ENCODE measurements at regions not wholly inside any gene's neighbourhood (a gene's known extent, or its start where the extent isn't known, plus 50 kb on each side); places are given as distances from the start of the nearest gene placed in this dataset.
"Not testable (repeated sequence)": the region's sequence is repeated elsewhere in the genome, so short reads cannot be mapped to it uniquely, and the experiment has no call there.

DNA sequence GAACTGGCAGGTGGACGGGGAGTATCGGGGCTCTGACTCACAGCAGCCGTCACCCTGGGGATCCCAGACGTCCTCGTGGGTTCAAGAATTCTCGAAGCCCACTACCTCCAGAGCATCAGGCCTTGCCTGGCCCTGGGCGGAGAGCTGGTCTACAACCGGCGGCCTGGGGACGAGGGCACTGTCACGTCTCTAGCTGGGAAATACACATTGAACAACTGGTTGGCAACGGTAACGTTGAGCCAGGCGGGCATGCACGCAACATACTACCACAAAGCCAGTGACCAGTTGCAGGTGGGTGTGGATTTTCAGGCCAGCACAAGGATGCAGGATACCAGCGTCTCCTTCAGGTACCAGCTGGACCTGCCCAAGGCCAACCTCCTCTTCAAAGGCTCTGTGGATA is 166.5 kb downstream of the POTEG start:
- DNase-seq (ENCODE audit: low spot score): not testable (repeated sequence)

DNA sequence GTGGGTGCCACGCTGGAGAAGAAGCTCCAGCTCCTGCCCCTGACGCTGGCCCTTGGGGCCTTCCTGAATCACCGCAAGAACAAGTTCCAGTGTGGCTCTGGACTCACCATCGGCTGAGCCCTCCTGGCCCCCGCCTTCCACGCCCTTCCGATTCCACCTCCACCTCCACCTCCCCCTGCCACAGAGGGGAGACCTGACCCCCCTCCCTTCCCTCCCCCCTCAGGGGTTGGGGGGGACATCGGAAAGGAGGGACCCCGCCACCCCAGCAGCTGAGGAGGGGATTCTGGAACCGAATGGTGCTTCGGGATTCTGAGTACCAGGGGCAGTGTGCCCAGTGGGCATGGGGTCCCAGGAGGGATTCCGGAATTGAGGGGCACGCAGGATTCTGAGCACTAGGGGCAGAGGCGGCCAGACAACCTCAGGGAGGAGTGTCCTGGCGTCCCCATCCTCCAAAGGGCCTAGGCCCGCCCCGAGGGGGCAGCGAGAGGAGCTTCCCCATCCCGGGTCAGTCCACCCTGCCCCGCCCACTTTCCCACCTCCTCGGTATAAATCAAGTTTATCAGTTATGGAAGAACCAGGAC is 166.0 kb downstream of the POTEG start:
- DNase-seq (ENCODE audit: low spot score): not testable (repeated sequence)

DNA sequence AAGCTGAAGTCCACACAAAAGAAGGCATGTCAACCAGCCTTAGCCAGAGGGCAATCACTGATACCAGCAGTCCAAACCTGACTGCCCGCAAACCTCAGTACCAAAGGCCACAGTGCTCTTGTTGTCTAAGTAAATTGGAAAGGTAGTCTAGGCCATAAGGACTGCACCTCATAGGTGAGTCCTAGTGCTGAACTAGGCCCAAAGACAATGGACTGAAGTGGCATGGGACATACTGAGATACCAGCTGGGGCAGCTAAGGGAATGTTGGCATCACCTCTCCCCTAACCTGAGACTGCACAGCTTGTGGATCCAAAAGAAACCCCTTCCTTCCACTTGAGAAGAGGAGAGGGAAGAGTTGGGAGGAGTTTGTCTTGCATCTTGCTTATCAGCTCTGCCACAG is 161.9 kb downstream of the POTEG start:
- DNase-seq (ENCODE audit: low spot score): not testable (repeated sequence)

DNA sequence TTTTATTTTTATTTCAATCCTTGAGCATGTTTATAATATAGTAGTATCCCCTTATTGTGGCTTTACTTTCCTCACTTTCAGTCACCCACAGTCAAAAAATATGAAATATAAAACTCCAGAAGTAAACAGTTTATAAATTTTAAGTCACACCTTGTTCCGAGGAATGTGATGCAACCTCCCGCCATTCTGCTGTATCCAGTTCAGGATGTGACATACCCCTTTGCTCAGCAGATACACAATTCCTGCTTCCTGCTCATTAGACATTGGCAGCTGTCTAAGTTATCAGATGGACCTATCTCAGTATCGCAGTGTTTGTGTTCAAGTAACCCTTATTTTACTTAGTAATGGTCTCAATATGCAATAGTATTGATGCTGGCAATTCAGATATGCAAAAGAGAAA is 144.5 kb downstream of the POTEG start:
- not testable (repeated sequence) for DNase-seq (ENCODE audit: low spot score)

DNA sequence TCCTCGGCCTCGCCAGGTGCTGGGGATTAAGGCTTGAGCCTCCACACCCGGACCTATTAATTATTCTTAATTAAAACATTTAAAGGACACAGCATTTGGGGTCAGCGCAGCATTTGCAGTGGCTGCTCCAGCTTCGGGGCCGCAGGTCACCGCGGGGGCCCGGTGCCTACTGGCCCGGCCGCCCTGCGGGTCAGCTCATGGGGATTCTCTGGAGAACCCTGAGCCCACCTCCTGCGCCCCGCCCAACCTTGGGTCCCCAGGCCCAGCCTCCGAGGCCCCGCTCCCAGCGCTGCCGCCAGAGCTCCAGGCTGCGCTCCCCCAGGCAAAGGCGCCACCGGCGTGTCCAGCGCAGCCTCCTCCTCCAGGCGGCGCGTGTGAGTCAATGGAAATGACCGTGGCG is 133.9 kb downstream of the POTEG start:
- DNase-seq (ENCODE audit: low spot score): not testable (repeated sequence)

DNA sequence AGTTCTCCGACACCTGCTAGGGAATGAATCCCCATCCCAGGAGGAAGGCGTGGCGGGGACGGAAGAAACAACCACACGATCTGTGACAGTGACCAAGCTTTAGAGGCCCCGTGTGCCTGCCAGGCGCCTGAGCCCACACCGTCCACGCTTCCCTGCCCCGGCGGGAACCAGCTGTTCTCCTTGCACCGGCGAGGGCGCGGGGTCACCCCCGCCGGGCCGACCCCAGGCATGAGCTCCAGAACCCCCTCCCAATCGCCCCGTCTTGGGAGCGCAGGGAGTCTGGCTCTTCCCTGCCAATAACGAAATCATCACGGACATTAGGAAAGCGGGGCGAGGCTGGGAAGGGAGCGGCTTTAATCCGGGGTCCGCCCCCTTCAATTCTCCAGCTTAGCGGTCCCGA is 133.3 kb downstream of the POTEG start:
- DNase-seq (ENCODE audit: low spot score): not testable (repeated sequence)

DNA sequence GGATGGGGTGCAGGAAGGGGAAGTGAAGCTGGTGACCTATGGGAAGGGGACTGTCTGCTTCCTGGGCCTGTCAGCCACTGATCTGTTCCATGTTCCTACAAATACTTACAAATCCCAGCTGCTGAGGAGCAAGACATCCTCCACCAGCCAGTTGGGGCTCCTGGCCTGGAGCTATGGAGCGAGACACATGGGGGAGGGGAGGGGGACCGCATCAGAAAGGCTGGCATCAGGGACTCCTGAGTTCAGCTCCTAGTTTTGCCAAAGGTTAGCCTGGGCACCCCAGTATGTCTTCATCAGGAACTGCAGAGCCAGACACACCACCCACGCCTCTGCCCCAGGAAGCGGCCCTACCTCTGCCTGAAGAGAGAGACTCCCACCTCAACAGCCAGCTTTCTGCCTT is 130.3 kb downstream of the POTEG start:
- not testable (repeated sequence) for DNase-seq (ENCODE audit: low spot score)

DNA sequence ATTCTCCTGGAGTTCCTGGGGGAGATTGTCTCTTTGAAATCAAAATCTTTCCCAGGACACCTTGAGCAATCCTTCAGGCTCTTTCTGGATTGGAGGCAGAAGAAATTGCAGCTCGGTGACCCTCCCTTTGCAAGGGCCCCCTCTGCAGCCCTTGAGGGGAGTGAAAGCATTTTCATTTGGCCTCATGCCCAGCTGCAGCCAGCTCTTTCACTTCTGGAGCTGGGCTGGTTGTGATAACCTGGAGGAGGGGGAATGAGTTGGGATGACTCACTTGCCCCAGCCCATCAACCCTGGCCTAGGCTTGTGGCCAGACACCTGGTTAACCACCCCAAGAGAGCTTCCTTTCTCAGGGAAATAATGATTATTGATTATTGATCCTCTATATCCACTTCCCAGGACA is 129.7 kb downstream of the POTEG start:
- DNase-seq (ENCODE audit: low spot score): not testable (repeated sequence)

DNA sequence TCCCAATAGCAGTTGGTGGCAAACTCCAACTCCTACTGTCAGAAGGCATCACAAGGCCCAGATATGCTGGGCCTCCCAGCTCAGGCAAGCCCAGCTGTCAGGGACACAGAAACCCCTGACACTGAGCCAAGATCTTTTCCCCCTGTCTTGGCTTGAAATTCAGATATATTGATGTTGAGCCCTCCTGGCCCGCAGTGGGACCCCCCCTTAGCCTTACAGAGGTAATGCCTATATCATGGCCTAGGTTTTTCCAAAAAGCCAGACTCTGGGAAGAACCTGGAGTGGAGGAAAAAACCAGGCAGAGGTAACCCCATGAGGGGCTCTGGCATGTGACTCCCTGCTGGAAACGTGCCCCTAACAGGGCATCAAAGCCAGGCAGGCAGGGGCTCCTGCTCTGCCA is 129.2 kb downstream of the POTEG start:
- not testable (repeated sequence) for DNase-seq (ENCODE audit: low spot score)

DNA sequence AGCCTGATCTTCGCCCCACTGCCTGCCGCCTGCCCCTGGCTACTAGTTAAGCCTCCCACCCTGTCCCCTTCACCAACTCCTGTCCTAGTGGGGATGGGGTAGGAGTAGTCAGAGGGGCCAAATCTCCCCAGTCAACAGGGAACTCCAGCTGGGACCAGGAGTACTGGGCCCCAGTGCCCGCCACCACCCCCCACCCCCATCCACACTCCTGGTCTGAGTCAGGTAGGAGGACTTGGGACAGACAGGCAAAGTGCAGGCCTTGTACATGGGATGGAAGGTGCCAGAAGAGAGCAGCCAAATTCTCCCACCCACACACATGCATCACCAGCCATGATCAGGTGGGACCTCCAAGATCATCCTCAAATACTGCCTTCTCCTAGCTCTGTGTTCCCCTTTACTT is 128.4 kb downstream of the POTEG start:
- DNase-seq (ENCODE audit: low spot score): not testable (repeated sequence)

DNA sequence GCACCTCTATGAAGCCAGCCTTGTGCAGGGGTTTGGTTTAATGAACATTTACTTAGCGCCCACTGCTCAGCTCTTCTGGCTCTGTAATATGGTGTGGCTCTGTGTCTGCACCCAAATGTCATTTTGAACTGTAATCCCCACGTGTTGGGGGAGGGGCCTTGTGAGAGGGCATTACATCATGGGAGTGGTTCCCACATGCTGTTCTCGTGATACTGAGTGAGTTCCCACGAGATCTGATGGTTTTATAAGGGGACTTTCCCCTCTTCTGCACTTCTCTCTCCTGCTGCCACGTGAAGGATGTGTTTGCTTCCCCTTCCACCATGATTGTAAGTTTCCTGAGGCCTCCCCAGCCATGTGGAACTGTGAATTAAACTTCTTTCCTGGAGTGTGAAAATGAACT is 127.7 kb downstream of the POTEG start:
- DNase-seq (ENCODE audit: low spot score): not testable (repeated sequence)

DNA sequence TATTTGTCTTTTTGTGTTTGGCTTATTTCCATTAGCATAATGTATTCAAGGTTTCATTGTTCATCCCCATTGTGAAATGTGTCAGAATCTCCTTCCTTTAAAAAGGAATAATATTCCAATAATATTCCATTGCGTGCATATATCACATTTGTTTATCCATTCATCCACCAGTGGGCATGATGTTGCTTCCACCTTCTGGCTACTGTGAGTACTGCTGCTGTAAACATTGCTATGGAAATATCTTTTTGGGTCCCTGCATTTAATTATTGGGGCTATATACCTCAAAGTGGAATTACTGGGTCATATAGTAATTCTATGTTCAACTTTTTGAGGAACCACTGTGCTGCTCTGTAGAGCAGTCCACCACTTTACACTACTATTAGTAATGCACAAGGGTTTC is 123.1 kb downstream of the POTEG start:
- not testable (repeated sequence) for DNase-seq (ENCODE audit: low spot score)

DNA sequence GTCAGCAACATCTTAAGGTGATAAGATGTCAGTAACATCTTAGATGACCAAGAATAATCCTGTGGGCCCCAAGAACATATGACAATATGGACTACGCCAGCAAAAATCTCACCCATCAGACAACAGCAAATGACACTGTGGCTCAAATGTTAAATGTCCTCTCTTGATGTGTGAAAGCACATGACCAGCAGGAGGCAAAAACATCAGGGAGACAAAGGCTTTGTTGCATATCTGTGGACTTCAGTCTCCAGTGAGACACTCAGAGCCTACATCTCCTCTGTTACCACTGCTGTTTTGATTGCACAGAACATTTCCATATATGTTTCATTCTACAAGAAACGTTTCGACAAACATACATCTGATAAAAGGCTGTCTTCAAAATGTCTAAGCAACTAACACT is 103.5 kb downstream of the POTEG start:
- not testable (repeated sequence) for DNase-seq (ENCODE audit: low spot score)

DNA sequence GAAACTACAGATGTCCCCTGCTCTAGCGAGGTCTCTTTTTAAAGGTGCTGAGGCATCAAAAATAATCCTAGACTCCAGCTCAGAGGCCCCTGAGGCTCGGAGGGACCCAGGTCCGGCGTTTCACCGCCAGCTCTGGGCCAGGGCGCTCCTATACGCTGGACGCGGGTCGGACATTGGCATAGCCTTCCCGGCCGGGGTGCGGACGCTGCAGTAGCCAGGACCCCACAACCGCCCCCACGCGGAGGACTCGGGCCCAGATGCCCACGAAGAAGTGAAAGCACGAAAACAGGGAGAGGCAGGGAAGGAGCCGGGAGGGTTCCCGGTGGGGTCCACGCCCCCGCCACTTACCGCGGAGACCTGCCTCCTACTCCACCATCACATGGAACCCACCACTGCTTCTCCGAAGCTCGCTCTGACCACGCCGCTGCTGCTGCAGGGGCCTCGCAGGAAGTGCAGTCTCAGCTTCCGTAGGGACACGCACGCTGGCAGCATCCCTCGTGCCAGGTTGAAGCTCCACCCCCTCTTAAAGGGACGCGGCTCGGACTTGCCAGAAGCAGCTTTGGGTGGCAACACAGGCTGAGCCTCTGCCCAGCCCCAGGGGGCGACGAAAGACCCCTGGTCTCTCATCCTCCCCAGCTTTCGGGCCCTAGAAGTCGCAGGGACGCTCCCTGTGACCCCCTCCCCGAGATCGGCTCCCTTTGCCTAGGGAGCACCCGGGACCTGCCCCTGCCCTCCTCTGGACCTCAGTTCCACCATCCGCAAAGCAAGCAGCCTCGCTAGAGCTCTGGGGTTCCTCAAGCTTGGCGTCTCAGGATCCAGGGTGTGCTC is 96.7 kb downstream of the POTEG start:
- DNase-seq (ENCODE audit: low spot score): not testable (repeated sequence)

DNA sequence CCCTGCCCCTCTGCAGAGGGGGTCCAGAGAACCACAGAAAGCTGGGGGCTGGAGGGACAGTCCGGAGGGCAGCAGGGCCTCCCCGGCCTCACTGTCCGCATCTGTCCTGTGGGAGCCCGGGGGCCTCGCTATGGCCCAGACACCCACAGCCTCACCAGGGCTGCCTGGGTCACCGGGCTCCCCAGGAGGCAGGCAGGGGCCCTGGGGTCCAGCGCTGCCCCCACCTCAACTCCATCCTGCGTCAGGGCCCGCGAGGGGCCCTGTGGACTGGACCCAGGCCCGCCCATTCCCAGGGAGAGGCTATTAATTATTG is 96.1 kb downstream of the POTEG start:
- DNase-seq (ENCODE audit: low spot score): not testable (repeated sequence)

DNA sequence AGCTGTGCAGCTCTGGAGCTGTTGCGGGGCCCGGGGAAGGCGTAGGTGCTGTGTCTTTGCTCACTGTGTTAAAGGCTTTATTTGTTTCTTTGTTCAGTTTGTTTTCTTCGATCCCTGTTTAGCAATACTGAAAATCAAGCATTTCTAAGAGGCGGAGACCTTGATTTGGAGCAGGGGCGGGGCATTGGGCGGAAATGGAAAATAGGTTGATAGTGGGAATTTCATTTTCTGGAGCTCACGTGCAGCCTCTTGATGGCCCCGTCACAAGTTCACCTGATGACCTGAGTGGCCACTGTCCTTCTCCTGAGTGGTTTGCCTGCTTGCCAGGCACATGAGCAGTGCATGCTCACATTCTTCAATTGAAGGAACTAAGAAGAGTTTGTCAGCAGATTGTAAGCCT is 93.2 kb downstream of the POTEG start:
- not testable (repeated sequence) for DNase-seq (ENCODE audit: low spot score)

DNA sequence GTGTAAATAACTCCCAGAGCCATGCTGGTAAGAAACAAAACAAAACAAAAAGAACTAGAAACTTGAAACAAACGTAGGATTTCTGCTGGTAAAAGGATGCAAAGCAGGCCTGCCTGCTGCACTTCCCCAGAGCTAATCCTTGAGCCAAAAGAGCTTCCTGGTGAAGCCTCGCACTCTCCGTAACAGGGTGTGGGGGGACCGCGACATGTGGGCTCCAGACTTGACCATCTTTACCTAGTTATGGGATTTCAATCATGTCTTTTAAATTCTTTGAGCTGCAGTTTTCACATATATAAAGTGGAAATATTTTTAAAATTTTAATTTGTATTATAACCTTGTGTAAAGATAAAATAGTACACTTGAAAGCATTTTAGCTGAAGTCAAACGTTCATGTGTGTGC is 92.5 kb downstream of the POTEG start:
- not testable (repeated sequence) for DNase-seq (ENCODE audit: low spot score)

DNA sequence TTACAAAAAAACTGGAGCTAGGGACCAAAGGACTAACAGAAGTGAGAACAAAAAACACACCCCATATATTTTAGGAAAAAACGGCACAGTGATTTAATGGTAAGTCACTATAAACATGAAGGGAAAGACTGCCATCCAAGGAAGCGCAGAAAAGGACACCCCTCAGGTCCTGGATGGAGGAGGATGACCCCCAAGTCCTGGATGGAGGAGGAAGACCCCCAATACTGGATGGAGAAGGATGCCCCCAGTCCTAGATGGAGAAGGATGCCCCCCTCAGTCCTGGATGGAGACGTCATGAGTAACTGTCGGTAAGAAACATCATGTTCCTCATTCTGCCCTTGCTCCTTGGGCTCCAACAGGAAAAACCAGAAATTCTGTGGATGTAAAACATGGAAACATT is 89.9 kb downstream of the POTEG start:
- DNase-seq (ENCODE audit: low spot score): not testable (repeated sequence)

DNA sequence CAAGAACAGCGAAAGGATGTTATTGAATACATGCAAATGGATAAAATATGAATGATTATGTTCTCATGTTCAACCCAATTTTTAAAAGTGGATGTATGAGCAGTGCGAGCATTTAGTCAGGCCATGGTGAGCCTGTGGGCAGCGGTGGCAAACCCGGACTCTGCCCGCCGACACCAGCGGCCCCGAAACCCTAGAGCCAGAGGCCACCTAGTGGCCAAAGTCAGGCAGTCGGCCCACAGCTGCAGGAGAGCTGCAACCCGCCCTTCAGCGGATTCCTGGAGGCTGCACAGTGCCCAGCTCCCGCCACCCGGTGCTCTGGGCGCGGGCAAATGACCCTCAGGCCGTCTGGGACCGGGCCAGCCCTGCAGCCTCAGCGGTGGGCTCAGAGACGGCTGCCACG is 89.5 kb downstream of the POTEG start:
- DNase-seq (ENCODE audit: low spot score): not testable (repeated sequence)

DNA sequence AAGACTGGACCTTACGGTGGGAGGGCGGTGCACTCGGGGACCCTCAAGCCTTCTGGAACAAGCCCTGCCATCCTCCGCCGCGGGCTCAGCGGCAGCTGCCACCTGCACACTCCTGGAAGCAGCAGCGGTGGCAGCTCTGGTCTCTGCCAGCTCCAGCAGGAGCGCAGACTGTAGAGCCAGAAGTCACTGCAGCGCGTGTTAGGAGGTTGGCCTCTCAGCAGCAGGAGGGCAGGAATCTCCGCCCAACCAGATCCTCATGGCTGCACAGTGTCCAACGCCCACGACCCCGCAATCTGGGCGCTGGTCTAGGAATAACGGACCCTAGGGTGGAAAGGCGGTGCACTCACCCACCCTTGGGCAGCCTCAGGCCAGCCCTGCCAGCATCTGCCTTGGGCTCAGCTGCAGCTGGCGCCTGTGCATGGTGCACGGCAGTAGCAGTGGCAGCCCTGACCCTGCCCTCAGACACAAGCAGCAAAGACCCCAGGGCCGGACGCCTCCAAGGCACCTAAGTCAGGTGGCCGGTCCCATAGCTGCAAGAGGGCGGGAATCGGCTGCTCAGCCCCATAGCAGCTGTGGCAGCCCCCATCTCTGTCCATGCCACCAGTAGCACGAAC is 88.7 kb downstream of the POTEG start:
- DNase-seq (ENCODE audit: low spot score): not testable (repeated sequence)

DNA sequence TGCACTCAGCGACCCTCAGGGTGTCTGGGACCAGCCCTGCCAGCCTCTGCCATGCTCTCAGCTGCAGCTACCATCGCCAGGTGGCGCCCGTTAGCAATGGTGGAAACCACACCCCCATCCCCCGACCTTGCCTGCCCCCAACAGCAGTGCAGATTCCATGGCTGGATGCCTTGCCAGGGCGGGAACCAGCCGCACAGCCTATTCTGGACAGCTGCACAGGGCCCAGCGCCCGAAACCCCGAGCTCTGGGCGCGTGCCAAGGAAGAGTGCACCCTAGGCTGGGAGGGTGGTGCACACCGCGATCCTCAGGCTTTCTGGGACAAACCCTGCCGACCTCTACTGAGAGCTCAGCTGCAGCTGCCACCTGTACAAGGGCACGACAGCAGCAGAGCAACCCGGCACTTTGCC is 88.1 kb downstream of the POTEG start:
- peak; percentile 0 for DNase-seq (ENCODE audit: low spot score)

DNA sequence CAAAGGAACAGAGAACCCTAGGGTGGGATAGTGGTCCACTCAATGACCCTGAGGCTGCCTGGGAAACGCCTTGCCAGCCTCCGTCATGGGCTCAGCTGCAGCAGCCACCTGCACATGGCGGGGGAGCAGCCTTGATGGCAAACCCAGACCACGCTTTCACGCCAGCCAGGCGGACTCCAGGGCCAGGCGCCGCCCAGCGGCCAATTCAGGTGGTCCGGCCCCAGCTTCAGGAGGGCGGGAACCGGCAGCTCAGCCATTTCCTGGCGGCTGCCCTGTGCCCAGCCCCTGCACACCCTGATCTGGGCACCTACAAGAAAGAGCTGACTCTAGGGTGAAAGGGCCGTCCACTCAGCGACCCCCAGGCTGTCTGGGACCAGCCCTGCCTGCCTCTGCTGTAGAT is 87.5 kb downstream of the POTEG start:
- not testable (repeated sequence) for DNase-seq (ENCODE audit: low spot score)

DNA sequence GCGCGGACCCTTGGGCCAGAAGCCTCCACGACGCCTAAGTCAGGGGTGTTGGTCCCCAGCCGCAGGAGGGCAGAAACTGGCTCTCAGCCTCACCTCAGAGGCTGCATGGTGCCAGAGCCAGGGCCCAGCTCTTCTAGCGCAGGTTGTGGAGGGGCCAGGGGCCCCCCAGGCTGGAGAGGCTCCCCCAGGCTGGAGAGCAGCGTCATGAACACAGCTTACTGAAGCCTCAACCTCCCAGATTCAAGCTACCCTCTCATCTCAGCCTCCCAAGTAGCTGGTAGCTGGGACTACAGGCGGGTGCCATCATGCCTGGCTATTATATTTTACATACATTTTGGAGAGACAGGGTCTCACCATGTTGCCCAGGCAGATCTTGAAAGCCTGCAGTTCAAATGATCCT is 87.0 kb downstream of the POTEG start:
- not testable (repeated sequence) for DNase-seq (ENCODE audit: low spot score)

All from SW480 (cell line).